K562 (cell line): ENCODE measurements at regions not wholly inside any gene's neighbourhood (a gene's known extent, or its start where the extent isn't known, plus 50 kb on each side); places are given as distances from the start of the nearest gene placed in this dataset.
A peak's percentile ranks its signal among the peaks of the same experiment; 100 is the strongest.

Experiments
- ATAC-seq: fragments of 200-7000 bp; cut with Tn5 transposase; 3 replicates; pipeline ENCODE4 v1.9.1; 2020; ENCODE audit warnings: moderate library complexity
- BruUV-seq: library from RNA; stranded (reverse); fragments of 400-500 nt; replicated peaks from 2 replicates; lab custom pipeline; 2021; lab: Mats Ljungman, UMichigan
- CTCF ChIA-PET: fragments of 300-600 bp; formaldehyde crosslinking; extraction: SDS; loops from one replicate; lab custom pipeline; 2021; ENCODE audit warnings: low intra/inter-chr PET ratio; lab: Yijun Ruan, JAX
- POLR2A ChIA-PET: fragments of 300-600, 350-650 bp; sonication (Branson Sonifier 250); formaldehyde crosslinking; extraction: SDS; loops from one replicate; lab custom pipeline; 2021; ENCODE audit warnings: antibody characterized with exemption, inconsistent platforms; lab: Yijun Ruan, JAX
- DNase-seq, 4 experiments: peaks; one replicate each; pipeline versions ENCODE4 v3.0.0 to v3.0.0-alpha.2; 2011 to 2018; ENCODE audit warnings: low spot score in 3 of 4, mixed read lengths in 3 of 4; ENCODE audit errors: extremely low read depth in 1 of 4
- FAIRE-seq: peaks from 2 replicates; lab custom pipeline; 2011; peaks lifted over from hg19 to GRCh38; lab: Jason Lieb, UNC
- H2AFZ ChIP-seq: 2 replicates; pipeline ENCODE4 v1.6.0; 2011; ENCODE audit warnings: low read depth, low read length, control low read depth, inconsistent platforms
- H3K27ac ChIP-seq: fragments of 200-600 bp; 3 replicates; pipeline ENCODE4 v1.8.0; 2011; ENCODE audit warnings: low read depth, mild to moderate bottlenecking, control low read depth, inconsistent platforms, low read length, moderate library complexity, mixed read lengths; ENCODE audit errors: extremely low read depth
- H3K27me3 ChIP-seq, 2 experiments: fragments of 300-600 bp in 1 of 2; 2 replicates in 1 of 2; 3 replicates in 1 of 2; pipeline versions ENCODE4 v1.6.0 to v1.8.0; 2011; ENCODE audit warnings: inconsistent platforms in 2 of 2, low read length in 2 of 2, mild to moderate bottlenecking in 1 of 2, mixed read lengths in 1 of 2, moderate library complexity in 1 of 2; ENCODE audit not compliant: control insufficient read depth in 2 of 2, insufficient read depth in 2 of 2
- H3K36me3 ChIP-seq: fragments of 300-600 bp; 3 replicates; pipeline ENCODE4 v1.8.0; 2011; ENCODE audit warnings: mild to moderate bottlenecking, low read length, inconsistent platforms; ENCODE audit not compliant: control insufficient read depth, insufficient read depth
- H3K4me1 ChIP-seq, 2 experiments: fragments of 200-600 bp in 1 of 2; replicated peaks in 1 of 2; 2 replicates in 1 of 2; 3 replicates in 1 of 2; pipeline versions ENCODE4 v1.5.1 to v1.8.0; 2011; ENCODE audit warnings: inconsistent platforms in 2 of 2, low read length in 2 of 2, mild to moderate bottlenecking in 1 of 2, mixed read lengths in 1 of 2, moderate library complexity in 1 of 2; ENCODE audit not compliant: control insufficient read depth in 2 of 2, insufficient read depth in 2 of 2
- H3K4me2 ChIP-seq: 2 replicates; pipeline ENCODE4 v1.6.1; 2011; ENCODE audit warnings: low read length, control low read depth, inconsistent platforms, mixed read lengths; ENCODE audit not compliant: insufficient read depth
- H3K4me3 ChIP-seq: fragments of 200-600 bp; sonication (generic), shearing (Covaris generic); 2 replicates; pipeline ENCODE4 v1.5.1; 2016; ENCODE audit warnings: control low read depth, inconsistent platforms
- H3K79me2 ChIP-seq: fragments of 200-600 bp; 3 replicates; pipeline ENCODE4 v1.8.0; 2011; ENCODE audit warnings: low read length, inconsistent platforms; ENCODE audit not compliant: control insufficient read depth, insufficient read depth
- H3K9ac ChIP-seq, 2 experiments: 2 replicates each; pipeline versions ENCODE4 v1.6.0 to v1.6.1; 2011; ENCODE audit warnings: low read depth in 2 of 2, low read length in 2 of 2, control low read depth in 1 of 2, inconsistent platforms in 1 of 2, mild to moderate bottlenecking in 1 of 2, mixed read lengths in 1 of 2; ENCODE audit not compliant: insufficient read depth in 1 of 2
- H3K9me1 ChIP-seq: one replicate; pipeline ENCODE4 v1.6.0; 2011; ENCODE audit warnings: inconsistent platforms, mild to moderate bottlenecking, low read length, moderate library complexity; ENCODE audit not compliant: control insufficient read depth, insufficient read depth
- H3K9me3 ChIP-seq: replicated peaks from 2 replicates; pipeline ENCODE4 v1.5.1; 2011; ENCODE audit warnings: low read depth, low read length, inconsistent platforms; ENCODE audit not compliant: control insufficient read depth, insufficient read depth
- H4K20me1 ChIP-seq: replicated peaks from 2 replicates; pipeline ENCODE4 v1.6.1; 2011; ENCODE audit warnings: low read length, inconsistent platforms, mixed read lengths; ENCODE audit not compliant: control insufficient read depth, insufficient read depth
- ARNT ChIP-seq, 2 experiments: fragments of 450-650 bp; IDR thresholded peaks; 2 replicates each; pipeline ENCODE4 v1.6.1; 2016; ENCODE audit warnings: mild to moderate bottlenecking in 1 of 2
- BMI1 ChIP-seq: fragments of 150-350 bp; IDR thresholded peaks from 2 replicates; pipeline ENCODE4 v1.6.1; 2014; ENCODE audit warnings: low read length
- E2F3 ChIP-seq: fragments of 250-450 bp; sonication (Bioruptor Pico); IDR thresholded peaks from 2 replicates; pipeline ENCODE4 v1.4.0; 2020; ENCODE audit warnings: mild to moderate bottlenecking
- EP300 ChIP-seq: IDR thresholded peaks from 2 replicates; pipeline ENCODE4 v1.6.1; 2012; ENCODE audit warnings: low read length, improper control_type of control experiment
- FOXK1 ChIP-seq: sonication (generic); formaldehyde crosslinking; IDR thresholded peaks from 2 replicates; pipeline ENCODE4 v1.8.0; 2022; ENCODE audit warnings: missing genetic modification reagents, mild to moderate bottlenecking, borderline replicate concordance
- FOXK2 ChIP-seq, 2 experiments: fragments of 450-650 bp; IDR thresholded peaks in 1 of 2; conservative IDR thresholded peaks in 1 of 2; 2 replicates each; pipeline ENCODE4 v1.6.1; 2016; ENCODE audit warnings: low read depth in 2 of 2, mild to moderate bottlenecking in 1 of 2
- HEY1 ChIP-seq: fragments of 250-450 bp; sonication (Bioruptor Pico); IDR thresholded peaks from 2 replicates; pipeline ENCODE4 v1.5.0; 2020; ENCODE audit warnings: mild to moderate bottlenecking, moderate library complexity, borderline replicate concordance
- POLR3A ChIP-seq: IDR thresholded peaks from 2 replicates; pipeline ENCODE4 v1.6.1; 2011; ENCODE audit warnings: borderline replicate concordance, mild to moderate bottlenecking, moderate library complexity; ENCODE audit not compliant: insufficient read length, insufficient read depth; ENCODE audit errors: extremely low read depth
- RAD21 ChIP-seq, 2 experiments: fragments of 250-450 bp in 1 of 2; fragments of 450-650 bp in 1 of 2; sonication (Bioruptor Pico) in 1 of 2; formaldehyde crosslinking in 1 of 2; IDR thresholded peaks in 1 of 2; conservative IDR thresholded peaks in 1 of 2; 2 replicates each; pipeline versions ENCODE4 v1.4.0 to v1.8.0; 2020 to 2022; ENCODE audit warnings: mild to moderate bottlenecking in 2 of 2, moderate library complexity in 1 of 2
- SMARCE1 ChIP-seq: fragments of 450-650 bp; IDR thresholded peaks from 2 replicates; pipeline ENCODE4 v1.7.1; 2016; ENCODE audit warnings: mild to moderate bottlenecking
- U2AF2 ChIP-seq: fragments of 200-400 bp; formaldehyde crosslinking; optimal IDR thresholded peaks from 2 replicates; pipeline ENCODE3; 2017; ENCODE audit warnings: low read depth, mild to moderate bottlenecking, low read length
- ZNF695 ChIP-seq: fragments of 450-650 bp; formaldehyde crosslinking; IDR thresholded peaks from 2 replicates; pipeline ENCODE4 v1.4.0; 2020; ENCODE audit warnings: mild to moderate bottlenecking, moderate library complexity
- ZSCAN29 ChIP-seq: fragments of 450-650 bp; IDR thresholded peaks from 2 replicates; pipeline ENCODE4 v1.6.1; 2017
- WGBS: fragments of 100-300 bp; shearing (Covaris generic); methylation state at CpG from one replicate; pipeline ENCODE4 v1.1.6; 2016; ENCODE audit warnings: low coverage, mixed read lengths; ENCODE audit not compliant: insufficient coverage; ENCODE audit errors: missing lambda C conversion rate; 5-methylcytosine and 5-hydroxymethylcytosine counted together
- in situ Hi-C: fragments of 300-500 bp; cut with MboI; formaldehyde crosslinking; loops from 4 replicates; pipeline ENCODE4 v1.15.0; 2018; ENCODE audit warnings: inconsistent platforms, mixed read lengths
- intact Hi-C: fragments of 100-400 bp; cut with micrococcal nuclease; formaldehyde crosslinking; loops from 2 replicates; pipeline ENCODE4 v1.14.2; 2022
- TF ChIP-seq, protein P1 (sequence below), 3 experiments: IDR thresholded peaks in 2 of 3; conservative IDR thresholded peaks in 1 of 3; 2 replicates each; pipeline ENCODE4 v1.5.1; 2011 to 2012; ENCODE audit warnings: low read length in 3 of 3, mild to moderate bottlenecking in 3 of 3, control low read depth in 2 of 3, improper control_type of control experiment in 1 of 3, inconsistent platforms in 1 of 3, low read depth in 1 of 3, mixed read lengths in 1 of 3, moderate library complexity in 1 of 3; ENCODE audit not compliant: insufficient read depth in 2 of 3

DNA sequence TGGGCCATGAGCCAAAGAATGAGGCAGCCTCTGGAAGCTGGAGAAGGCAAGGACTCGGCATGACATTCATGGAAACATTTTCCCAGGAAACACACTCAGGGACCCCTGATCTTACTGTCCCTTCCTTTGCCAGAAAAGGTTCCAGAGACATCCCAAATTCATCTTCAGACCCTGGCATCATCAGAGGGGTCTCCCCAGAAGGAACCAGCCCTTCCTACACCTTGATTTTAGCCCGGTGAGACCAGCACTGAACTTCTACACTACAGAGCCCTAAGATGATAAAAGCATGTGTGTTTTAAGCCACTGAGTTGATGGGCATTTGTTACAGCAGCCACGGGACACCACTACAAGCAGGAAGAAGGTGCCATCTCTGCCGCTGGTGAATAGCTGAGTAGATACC, 262.3 kb downstream of the C16orf95 start:
- Histone ChIP-seq H3K4me3 (no peak overlapping the region), H3K27ac (no peak overlapping the region), H3K9me1 (no peaks in the 10 kb centered on the region), H3K9ac (no peak overlapping the region), H3K4me1 (peaks cover 17 to 32% of the 10 kb centered on the region in 2 experiments), H3K9me3 (peaks cover 9% of the 10 kb centered on the region), H3K27me3 (peaks cover 3 to 7% of the 10 kb centered on the region in 2 experiments; a peak in 3 of 5 replicates), H3K79me2 (no peaks in the 10 kb centered on the region), H3K36me3 (no peaks in the 10 kb centered on the region), H2AFZ (no peak overlapping the region), H3K4me2 (no peak overlapping the region), H4K20me1 (no peaks in the 10 kb centered on the region)
- DNase-seq = no peak
- ATAC-seq = no peak
- no peak for TF ChIP-seq FOXK2 (conservative IDR thresholded peaks at IDR 0.05 in 1 of 2, IDR thresholded peaks at IDR 0.05 in 1 of 2; ENCODE audit: low read depth in 2 of 2)
- TF ChIP-seq ARNT (IDR thresholded peaks at IDR 0.05) = no peak
- no peak for TF ChIP-seq FOXK1 (CRISPR knock-in tag)
- TF ChIP-seq SMARCE1 = no peak
- TF ChIP-seq EP300 = no peak
- no peak for TF ChIP-seq HEY1 (CRISPR knock-in tag)
- no peak for TF ChIP-seq BMI1
- no peak for TF ChIP-seq ZSCAN29
- POLR2A ChIA-PET = no interaction called here
- CTCF ChIA-PET = no interaction called here
- no peak for FAIRE-seq
- 3% methylated on average over 4 of the region's 4 CpGs for WGBS
- intact Hi-C loops = no loop called here
- no TSS peak for BruUV-seq
- in situ Hi-C loops = loop anchor here (5.0 kb wide), 1 partner anchor 488 kb away; the partner anchor contains the start of gene FOXC2

DNA sequence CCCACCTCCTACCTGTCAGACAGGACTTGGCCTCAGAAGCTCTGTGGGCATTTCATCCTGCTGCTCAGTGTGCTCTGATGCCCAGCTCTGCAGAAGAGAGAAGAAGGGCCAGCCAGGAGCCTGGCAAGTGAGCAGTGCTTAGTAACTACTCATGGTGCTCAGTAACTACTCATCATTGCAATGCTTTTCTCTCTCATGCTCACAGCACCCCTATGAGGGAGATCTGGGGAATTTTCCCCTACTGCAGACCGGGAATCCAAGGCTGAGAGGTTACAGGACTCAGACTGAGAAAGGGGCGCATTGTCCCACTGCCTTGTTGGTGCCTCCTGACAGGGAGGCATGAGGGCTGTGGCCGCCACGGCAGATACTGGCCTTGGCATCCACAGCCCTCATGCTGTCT, 261.1 kb downstream of the C16orf95 start:
- no peak for FAIRE-seq
- CTCF ChIA-PET = no interaction called here
- DNase-seq = no peak
- H3K4me2 ChIP-seq = no peak overlapping the region
- 38% methylated on average over 4 of the region's 4 CpGs for WGBS
- H3K4me1 ChIP-seq = peaks cover 17 to 32% of the 10 kb centered on the region in 2 experiments
- ATAC-seq = no peak
- TF ChIP-seq, protein P1, sequence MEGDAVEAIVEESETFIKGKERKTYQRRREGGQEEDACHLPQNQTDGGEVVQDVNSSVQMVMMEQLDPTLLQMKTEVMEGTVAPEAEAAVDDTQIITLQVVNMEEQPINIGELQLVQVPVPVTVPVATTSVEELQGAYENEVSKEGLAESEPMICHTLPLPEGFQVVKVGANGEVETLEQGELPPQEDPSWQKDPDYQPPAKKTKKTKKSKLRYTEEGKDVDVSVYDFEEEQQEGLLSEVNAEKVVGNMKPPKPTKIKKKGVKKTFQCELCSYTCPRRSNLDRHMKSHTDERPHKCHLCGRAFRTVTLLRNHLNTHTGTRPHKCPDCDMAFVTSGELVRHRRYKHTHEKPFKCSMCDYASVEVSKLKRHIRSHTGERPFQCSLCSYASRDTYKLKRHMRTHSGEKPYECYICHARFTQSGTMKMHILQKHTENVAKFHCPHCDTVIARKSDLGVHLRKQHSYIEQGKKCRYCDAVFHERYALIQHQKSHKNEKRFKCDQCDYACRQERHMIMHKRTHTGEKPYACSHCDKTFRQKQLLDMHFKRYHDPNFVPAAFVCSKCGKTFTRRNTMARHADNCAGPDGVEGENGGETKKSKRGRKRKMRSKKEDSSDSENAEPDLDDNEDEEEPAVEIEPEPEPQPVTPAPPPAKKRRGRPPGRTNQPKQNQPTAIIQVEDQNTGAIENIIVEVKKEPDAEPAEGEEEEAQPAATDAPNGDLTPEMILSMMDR (IDR thresholded peaks at IDR 0.05 in 2 of 3, conservative IDR thresholded peaks at IDR 0.05 in 1 of 3; ENCODE audit: insufficient read depth in 2 of 3, low read depth in 1 of 3, low read length in 3 of 3) = peak in 1 of 3 experiments; percentile 16; a peak in 1 of 6 replicates
- no peak for TF ChIP-seq U2AF2
- TF ChIP-seq RAD21 (CRISPR knock-in tag; conservative IDR thresholded peaks at IDR 0.05 in 1 of 2, IDR thresholded peaks at IDR 0.05 in 1 of 2) = peak in 1 of 2 experiments; percentile 36; a peak in 2 of 4 replicates
- TF ChIP-seq POLR3A = no peak
- no peak for TF ChIP-seq ZNF695
- no peak for TF ChIP-seq E2F3 (CRISPR knock-in tag)
- TF ChIP-seq, all 486 proteins: peak for 2
- BruUV-seq = no TSS peak
- H3K4me3 ChIP-seq = no peak overlapping the region
- no peaks in the 10 kb centered on the region for H3K79me2 ChIP-seq
- no peaks in the 10 kb centered on the region for H3K36me3 ChIP-seq
- no peak overlapping the region for H3K27ac ChIP-seq
- H3K9me1 ChIP-seq = no peaks in the 10 kb centered on the region
- H2AFZ ChIP-seq = no peak overlapping the region
- H3K9ac ChIP-seq = no peak overlapping the region
- POLR2A ChIA-PET = no interaction called here
- in situ Hi-C loops (loop anchor here (5.0 kb wide), 1 partner anchor 489 kb away; the partner anchor contains the start of gene FOXC2), intact Hi-C loops (no loop called here)
- peaks cover 9% of the 10 kb centered on the region for H3K9me3 ChIP-seq
- no peaks in the 10 kb centered on the region for H4K20me1 ChIP-seq
- H3K27me3 ChIP-seq = peaks cover 3 to 9% of the 10 kb centered on the region in 2 experiments; a peak in 3 of 5 replicates
